CD14-positive monocyte (primary cell): ENCODE measurements at regions not wholly inside any gene's neighbourhood (a gene's known extent, or its start where the extent isn't known, plus 50 kb on each side); places are given as distances from the start of the nearest gene placed in this dataset.

ENCODE experiments used
- DNase-seq, 3 donors: peaks; one replicate each; pipeline ENCODE4 v3.0.0-alpha.2; 2011 to 2022
- H2AFZ ChIP-seq: 2 replicates; pipeline ENCODE4 v1.6.0; 2012; ENCODE audit warnings: mild to moderate bottlenecking, low read depth, low read length, inconsistent platforms; ENCODE audit not compliant: insufficient read depth, poor library complexity, severe bottlenecking
- H3K27ac ChIP-seq, 2 donors: 1 replicate in 1 of 2; 2 replicates in 1 of 2; pipeline ENCODE4 v1.5.1; 2012 to 2013; ENCODE audit warnings: low read length in 2 of 2, control low read depth in 1 of 2, inconsistent platforms in 1 of 2, low read depth in 1 of 2, mild to moderate bottlenecking in 1 of 2
- H3K27me3 ChIP-seq, 2 donors: one replicate each; pipeline versions ENCODE4 v1.6.0 to v1.6.1; 2011 to 2013; ENCODE audit warnings: low read length in 2 of 2; ENCODE audit not compliant: control insufficient read depth in 2 of 2, insufficient read depth in 2 of 2
- H3K36me3 ChIP-seq, 2 donors: replicated peaks in 1 of 2; 1 replicate in 1 of 2; 2 replicates in 1 of 2; pipeline versions ENCODE4 v1.5.1 to v1.6.1; 2012 to 2013; ENCODE audit warnings: low read length in 2 of 2, control low read depth in 1 of 2, inconsistent platforms in 1 of 2, mild to moderate bottlenecking in 1 of 2; ENCODE audit not compliant: insufficient read depth in 2 of 2, control insufficient read depth in 1 of 2
- H3K4me1 ChIP-seq, 2 donors: 1 replicate in 1 of 2; 2 replicates in 1 of 2; pipeline versions ENCODE4 v1.5.1 to v1.6.1; 2012 to 2013; ENCODE audit warnings: low read length in 2 of 2, control low read depth in 1 of 2, inconsistent platforms in 1 of 2, mild to moderate bottlenecking in 1 of 2, moderate library complexity in 1 of 2; ENCODE audit not compliant: insufficient read depth in 2 of 2, control insufficient read depth in 1 of 2
- H3K4me2 ChIP-seq: replicated peaks from 2 replicates; pipeline ENCODE3; 2012; ENCODE audit warnings: low read length, moderate library complexity, mild to moderate bottlenecking; ENCODE audit not compliant: poor library complexity, severe bottlenecking; ENCODE audit errors: extremely low read depth
- H3K4me3 ChIP-seq, 3 experiments: fragments of 200-600 bp in 1 of 3; sonication (generic) in 1 of 3; replicated peaks in 1 of 3; 1 replicate in 2 of 3; 2 replicates in 1 of 3; pipeline ENCODE4 v1.5.1; 2011 to 2013; ENCODE audit warnings: low read length in 3 of 3, mild to moderate bottlenecking in 3 of 3, control low read depth in 2 of 3, low read depth in 2 of 3, inconsistent platforms in 1 of 3, moderate library complexity in 1 of 3
- H3K79me2 ChIP-seq: 2 replicates; pipeline ENCODE4 v1.6.0; 2012; ENCODE audit warnings: mild to moderate bottlenecking, control low read depth, inconsistent platforms, low read length, moderate library complexity; ENCODE audit not compliant: insufficient read depth
- H3K9ac ChIP-seq: 2 replicates; pipeline ENCODE4 v1.6.0; 2017; ENCODE audit warnings: low read length, mild to moderate bottlenecking; ENCODE audit not compliant: insufficient read depth, poor library complexity, severe bottlenecking
- H3K9me3 ChIP-seq, 2 donors: replicated peaks in 1 of 2; 1 replicate in 1 of 2; 2 replicates in 1 of 2; pipeline versions ENCODE4 v1.5.1 to v1.6.1; 2012 to 2013; ENCODE audit warnings: low read length in 2 of 2, control low read depth in 1 of 2; ENCODE audit not compliant: control insufficient read depth in 1 of 2, insufficient read depth in 1 of 2
- H4K20me1 ChIP-seq: 2 replicates; pipeline ENCODE4 v1.6.0; 2012; ENCODE audit warnings: mild to moderate bottlenecking, low read length, control low read depth, moderate library complexity; ENCODE audit not compliant: insufficient read depth
- H3K27ac Mint-ChIP-seq, 7 donors: one replicate each; pipeline ENCODE4 v1.8.0; 2020; ENCODE audit warnings: mild to moderate bottlenecking in 7 of 7, mixed read lengths in 7 of 7, moderate library complexity in 6 of 7, inconsistent platforms in 2 of 7
- H3K27me3 Mint-ChIP-seq, 3 donors: one replicate each; pipeline ENCODE4 v1.8.0; 2021 to 2022; ENCODE audit warnings: low read depth in 3 of 3, mild to moderate bottlenecking in 3 of 3, mixed read lengths in 3 of 3, moderate library complexity in 3 of 3, inconsistent platforms in 1 of 3
- H3K36me3 Mint-ChIP-seq, 2 donors: one replicate each; pipeline ENCODE4 v1.8.0; 2020; ENCODE audit warnings: mixed read lengths in 2 of 2, inconsistent platforms in 1 of 2, mild to moderate bottlenecking in 1 of 2
- H3K4me1 Mint-ChIP-seq: one replicate; pipeline ENCODE4 v1.8.0; 2020; ENCODE audit warnings: mild to moderate bottlenecking, mixed read lengths
- H3K4me3 Mint-ChIP-seq, 2 donors: one replicate each; pipeline ENCODE4 v1.8.0; 2020; ENCODE audit warnings: mild to moderate bottlenecking in 2 of 2, mixed read lengths in 2 of 2, moderate library complexity in 1 of 2
- H3K9me3 Mint-ChIP-seq, 7 donors: one replicate each; pipeline ENCODE4 v1.8.0; 2020 to 2022; ENCODE audit warnings: mixed read lengths in 7 of 7, mild to moderate bottlenecking in 6 of 7, moderate library complexity in 6 of 7, inconsistent platforms in 2 of 7
- WGBS: methylation state at CpG from one replicate; pipeline ENCODE4 v1.1.5; 2013; ENCODE audit warnings: missing lambda C conversion rate; ENCODE audit not compliant: insufficient coverage; 5-methylcytosine and 5-hydroxymethylcytosine counted together
- intact Hi-C, 2 donors: fragments of 100-400 bp; cut with micrococcal nuclease; formaldehyde crosslinking; loops; one replicate each; pipeline versions ENCODE4 v1.15.0 to v1.15.1; 2023
- TF ChIP-seq, protein P1 (sequence below): fragments of 200-600 bp; IDR thresholded peaks from one replicate; pipeline ENCODE4 v1.8.0; 2022; ENCODE audit warnings: antibody characterized with exemption, mild to moderate bottlenecking

DNA sequence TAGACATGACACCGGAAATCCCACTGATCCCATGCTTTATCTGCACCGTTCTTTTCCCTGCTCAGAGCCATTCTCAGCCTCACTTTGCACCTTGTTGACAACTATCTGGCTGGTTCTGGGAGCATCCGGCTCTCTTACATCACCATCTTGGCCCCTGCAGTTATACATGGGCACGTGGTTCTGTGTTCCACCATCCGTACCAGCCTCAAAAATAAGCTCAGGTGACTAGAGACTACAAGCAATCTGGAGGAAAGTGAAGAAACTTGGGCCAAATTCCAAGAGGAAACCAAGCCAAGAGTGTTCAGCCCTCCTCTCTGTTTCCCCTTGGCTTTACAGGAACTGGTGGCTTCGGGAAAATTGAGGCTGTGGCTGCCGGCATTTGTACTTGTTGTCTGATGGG is 244.6 kb upstream of the ACVR2A start:
- TF ChIP-seq, protein P1, sequence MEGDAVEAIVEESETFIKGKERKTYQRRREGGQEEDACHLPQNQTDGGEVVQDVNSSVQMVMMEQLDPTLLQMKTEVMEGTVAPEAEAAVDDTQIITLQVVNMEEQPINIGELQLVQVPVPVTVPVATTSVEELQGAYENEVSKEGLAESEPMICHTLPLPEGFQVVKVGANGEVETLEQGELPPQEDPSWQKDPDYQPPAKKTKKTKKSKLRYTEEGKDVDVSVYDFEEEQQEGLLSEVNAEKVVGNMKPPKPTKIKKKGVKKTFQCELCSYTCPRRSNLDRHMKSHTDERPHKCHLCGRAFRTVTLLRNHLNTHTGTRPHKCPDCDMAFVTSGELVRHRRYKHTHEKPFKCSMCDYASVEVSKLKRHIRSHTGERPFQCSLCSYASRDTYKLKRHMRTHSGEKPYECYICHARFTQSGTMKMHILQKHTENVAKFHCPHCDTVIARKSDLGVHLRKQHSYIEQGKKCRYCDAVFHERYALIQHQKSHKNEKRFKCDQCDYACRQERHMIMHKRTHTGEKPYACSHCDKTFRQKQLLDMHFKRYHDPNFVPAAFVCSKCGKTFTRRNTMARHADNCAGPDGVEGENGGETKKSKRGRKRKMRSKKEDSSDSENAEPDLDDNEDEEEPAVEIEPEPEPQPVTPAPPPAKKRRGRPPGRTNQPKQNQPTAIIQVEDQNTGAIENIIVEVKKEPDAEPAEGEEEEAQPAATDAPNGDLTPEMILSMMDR = no peak
- Mint-ChIP-seq H3K27ac (peak overlapping the region in 1 of 7 donors; percentile 46), H3K4me3 (no peak overlapping the region)

DNA sequence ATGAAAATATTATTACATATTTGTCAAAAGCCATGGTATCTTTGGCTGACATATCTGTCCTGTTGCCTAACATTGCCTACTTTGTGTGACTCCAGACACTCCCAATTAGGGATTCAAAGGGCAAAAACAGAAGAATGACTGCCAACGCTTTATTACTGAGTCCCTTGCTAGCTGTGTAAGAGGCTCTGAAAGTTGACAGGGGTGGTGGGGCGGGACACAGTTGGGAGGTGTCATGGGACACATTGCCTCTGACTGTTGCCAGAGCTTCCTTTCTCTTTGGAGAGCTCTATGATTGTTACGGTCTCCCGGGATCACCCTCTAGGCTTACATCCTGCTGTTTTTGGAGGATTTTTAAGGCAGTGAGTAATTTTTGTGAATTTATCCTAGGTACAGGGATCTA is 249.6 kb upstream of the ACVR2A start:
- Mint-ChIP-seq H3K4me3 (no peak overlapping the region), H3K27ac (no peak overlapping the region), H3K9me3 (peaks cover 8 to 14% (median 11%) of the 10 kb centered on the region in 7 donors), H3K4me1 (no peaks in the 10 kb centered on the region), H3K36me3 (no peaks in the 10 kb centered on the region), H3K27me3 (peaks cover 0 to 2% (median 1%) of the 10 kb centered on the region in 3 donors)
- H3K4me3 ChIP-seq = no peak overlapping the region
- WGBS = 95% methylated on average over 2 of the region's 4 CpGs
- TF ChIP-seq, protein P1 = no peak
- H3K36me3 ChIP-seq = no peaks in the 10 kb centered on the region
- no peak overlapping the region for H3K4me2 ChIP-seq
- no peaks in the 10 kb centered on the region for H4K20me1 ChIP-seq
- no peak overlapping the region for H3K27ac ChIP-seq
- peak overlapping the region; percentile 24 for H2AFZ ChIP-seq
- H3K9ac ChIP-seq = no peak overlapping the region
- no peaks in the 10 kb centered on the region for H3K27me3 ChIP-seq
- H3K4me1 ChIP-seq = no peaks in the 10 kb centered on the region
- intact Hi-C loops = no loop called here
- H3K9me3 ChIP-seq = peaks cover 3 to 7% of the 10 kb centered on the region in 2 donors
- DNase-seq = no peak
- no peaks in the 10 kb centered on the region for H3K79me2 ChIP-seq

More for the DNA sequence above, 244.6 kb upstream of the ACVR2A start:
- Histone ChIP-seq H3K36me3 (no peaks in the 10 kb centered on the region), H3K4me3 (no peak overlapping the region), H3K79me2 (no peaks in the 10 kb centered on the region), H3K27me3 (no peaks in the 10 kb centered on the region), H3K4me1 (no peaks in the 10 kb centered on the region), H4K20me1 (no peaks in the 10 kb centered on the region), H3K4me2 (no peak overlapping the region), H3K9ac (no peak overlapping the region), H3K27ac (no peak overlapping the region), H3K9me3 (no peaks in the 10 kb centered on the region), H2AFZ (no peak overlapping the region)
- Mint-ChIP-seq H3K9me3 (peaks cover 0 to 9% (median 2%) of the 10 kb centered on the region in 7 donors), H3K36me3 (no peaks in the 10 kb centered on the region), H3K27me3 (peaks cover 1 to 7% (median 4%) of the 10 kb centered on the region in 3 donors), H3K4me1 (no peaks in the 10 kb centered on the region)
- WGBS = 94% methylated on average over 6 of the region's 7 CpGs
- DNase-seq = no peak
- intact Hi-C loops = no loop called here
